ENCODE measurements at regions not wholly inside any gene's neighbourhood (a gene's known extent, or its start where the extent isn't known, plus 50 kb on each side); places are given as distances from the start of the nearest gene placed in this dataset.

GRCh38 chr1:199405634-199406196 is 621.8 kb upstream of the NR5A2 start:
- H3K4me3 ChIP-seq (ENCODE audit: low read depth, low read length, poor library complexity, severe bottlenecking): no peak overlapping the region
- peaks cover 18% of the 10 kb centered on the region for H3K4me1 ChIP-seq (ENCODE audit: insufficient read depth, low read length, poor library complexity, severe bottlenecking)
- H3K9me3 ChIP-seq (ENCODE audit: low read depth, low read length, poor library complexity, severe bottlenecking): no peaks in the 10 kb centered on the region
- H3K27me3 ChIP-seq (replicated peaks; ENCODE audit: insufficient read depth, low read depth, low read length, poor library complexity): no peaks in the 10 kb centered on the region
- DNase-seq (ENCODE audit: low spot score): no peak
- no TSS peak for BruUV-seq (replicated peaks)
- ChIA-PET POLR2A (ENCODE audit: low non-redundant PET) (no interaction called here), CTCF (no interaction called here)
- intact Hi-C loops (cut with micrococcal nuclease; ENCODE audit: unreplicated experiment): no loop called here
- no peaks in the 10 kb centered on the region for H3K36me3 ChIP-seq (ENCODE audit: insufficient read depth, low read length, poor library complexity, severe bottlenecking)
- TF ChIP-seq CTCF (conservative IDR thresholded peaks at IDR 0.05; ENCODE audit: low read depth, low read length): no peak
- no peak for TF ChIP-seq EZH2 (IDR thresholded peaks at IDR 0.05; ENCODE audit: borderline replicate concordance, low read depth, low read length, poor library complexity, severe bottlenecking)
- no peak overlapping the region for H3K27ac ChIP-seq (ENCODE audit: low read depth, low read length, poor library complexity, severe bottlenecking)

GRCh38 chr1:199410462-199410861 is 617.0 kb upstream of the NR5A2 start:
- ChIA-PET CTCF (no interaction called here), POLR2A (ENCODE audit: low non-redundant PET) (no interaction called here)
- no peak for DNase-seq (ENCODE audit: low spot score)
- BruUV-seq (replicated peaks): no TSS peak
- intact Hi-C loops (cut with micrococcal nuclease; ENCODE audit: unreplicated experiment): no loop called here
- H3K27ac ChIP-seq (ENCODE audit: low read depth, low read length, poor library complexity, severe bottlenecking): no peak overlapping the region
- H3K4me3 ChIP-seq (ENCODE audit: low read depth, low read length, poor library complexity, severe bottlenecking): no peak overlapping the region
- H3K27me3 ChIP-seq (replicated peaks; ENCODE audit: insufficient read depth, low read depth, low read length, poor library complexity): no peaks in the 10 kb centered on the region
- no peak for TF ChIP-seq CTCF (conservative IDR thresholded peaks at IDR 0.05; ENCODE audit: low read depth, low read length)
- TF ChIP-seq EZH2 (IDR thresholded peaks at IDR 0.05; ENCODE audit: borderline replicate concordance, low read depth, low read length, poor library complexity, severe bottlenecking): no peak
- H3K4me1 ChIP-seq (ENCODE audit: insufficient read depth, low read length, poor library complexity, severe bottlenecking): peaks cover 3% of the 10 kb centered on the region
- no peaks in the 10 kb centered on the region for H3K9me3 ChIP-seq (ENCODE audit: low read depth, low read length, poor library complexity, severe bottlenecking)
- no peaks in the 10 kb centered on the region for H3K36me3 ChIP-seq (ENCODE audit: insufficient read depth, low read length, poor library complexity, severe bottlenecking)

GRCh38 chr1:199411506-199411905 is 616.0 kb upstream of the NR5A2 start:
- Histone ChIP-seq H3K4me1 (ENCODE audit: insufficient read depth, low read length, poor library complexity, severe bottlenecking) (peaks cover 3% of the 10 kb centered on the region), H3K4me3 (ENCODE audit: low read depth, low read length, poor library complexity, severe bottlenecking) (no peak overlapping the region), H3K9me3 (ENCODE audit: low read depth, low read length, poor library complexity, severe bottlenecking) (peaks cover 2% of the 10 kb centered on the region), H3K27me3 (replicated peaks; ENCODE audit: insufficient read depth, low read depth, low read length, poor library complexity) (no peaks in the 10 kb centered on the region), H3K36me3 (ENCODE audit: insufficient read depth, low read length, poor library complexity, severe bottlenecking) (no peaks in the 10 kb centered on the region), H3K27ac (ENCODE audit: low read depth, low read length, poor library complexity, severe bottlenecking) (no peak overlapping the region)
- no peak for DNase-seq (ENCODE audit: low spot score)
- POLR2A ChIA-PET (ENCODE audit: low non-redundant PET): no interaction called here
- TF ChIP-seq CTCF (conservative IDR thresholded peaks at IDR 0.05; ENCODE audit: low read depth, low read length): no peak
- TF ChIP-seq EZH2 (IDR thresholded peaks at IDR 0.05; ENCODE audit: borderline replicate concordance, low read depth, low read length, poor library complexity, severe bottlenecking): no peak
- intact Hi-C loops (cut with micrococcal nuclease; ENCODE audit: unreplicated experiment): no loop called here
- CTCF ChIA-PET: no interaction called here
- BruUV-seq (replicated peaks): no TSS peak

Data from A673 (cell line).